ENCODE measurements at regions not wholly inside any gene's neighbourhood (a gene's known extent, or its start where the extent isn't known, plus 50 kb on each side); places are given as distances from the start of the nearest gene placed in this dataset.

DNA sequence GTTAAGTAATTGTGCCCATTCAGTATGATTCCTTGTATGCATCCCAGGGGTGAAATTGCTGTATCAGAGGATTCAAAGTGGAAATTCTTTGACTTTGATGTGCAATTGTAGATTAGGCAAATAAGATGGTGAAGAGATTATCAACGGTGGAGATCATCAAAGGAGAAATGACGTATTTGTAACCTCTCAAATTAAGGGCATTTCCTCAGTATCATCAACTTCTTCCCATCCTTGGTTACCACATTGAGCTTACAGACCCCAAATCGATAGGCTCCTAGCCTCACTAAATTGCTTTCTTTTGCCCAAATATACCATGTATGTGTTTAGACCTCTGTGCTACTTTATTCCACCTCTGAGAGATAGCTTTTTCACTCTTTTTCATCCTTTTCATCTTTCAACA lies 213.1 kb upstream of the ZFP64 start:
- H3K9me3 Mint-ChIP-seq (ENCODE audit: low read depth), result peaks cover 5% of the 10 kb centered on the region
- H3K4me3 Mint-ChIP-seq, result peak overlapping the region; percentile 20
- H3K27ac Mint-ChIP-seq, result peak overlapping the region; percentile 85
- H3K27me3 Mint-ChIP-seq, result no peaks in the 10 kb centered on the region
- H3K36me3 Mint-ChIP-seq, result peaks cover 6% of the 10 kb centered on the region
- peaks cover 78% of the 10 kb centered on the region for H3K4me1 Mint-ChIP-seq (ENCODE audit: low read depth)

DNA sequence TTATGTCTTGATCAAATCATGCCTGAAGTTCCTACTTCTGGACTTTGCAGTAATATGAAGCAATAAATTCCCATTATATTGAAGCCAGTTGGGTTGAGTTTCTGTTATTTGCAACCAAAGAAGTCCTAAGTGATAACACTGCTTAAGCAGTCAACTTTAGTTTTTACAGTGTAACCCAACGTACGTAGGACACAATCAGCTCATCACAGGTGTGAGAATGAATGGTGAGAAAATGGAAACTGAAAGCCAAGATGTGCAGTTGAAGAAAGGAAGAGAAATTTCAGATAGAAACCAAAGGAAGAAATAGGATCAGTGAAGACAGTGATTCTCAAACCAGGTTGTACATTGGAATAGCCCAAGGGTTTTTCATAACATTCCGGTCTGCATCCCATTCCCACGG lies 211.4 kb upstream of the ZFP64 start:
- H3K27me3 Mint-ChIP-seq, result no peaks in the 10 kb centered on the region
- H3K4me3 Mint-ChIP-seq, result peak overlapping the region; percentile 8
- peaks cover 5% of the 10 kb centered on the region for H3K9me3 Mint-ChIP-seq (ENCODE audit: low read depth)
- peaks cover 74% of the 10 kb centered on the region for H3K4me1 Mint-ChIP-seq (ENCODE audit: low read depth)
- H3K36me3 Mint-ChIP-seq, result peaks cover 4% of the 10 kb centered on the region
- H3K27ac Mint-ChIP-seq, result peak overlapping the region; percentile 4

DNA sequence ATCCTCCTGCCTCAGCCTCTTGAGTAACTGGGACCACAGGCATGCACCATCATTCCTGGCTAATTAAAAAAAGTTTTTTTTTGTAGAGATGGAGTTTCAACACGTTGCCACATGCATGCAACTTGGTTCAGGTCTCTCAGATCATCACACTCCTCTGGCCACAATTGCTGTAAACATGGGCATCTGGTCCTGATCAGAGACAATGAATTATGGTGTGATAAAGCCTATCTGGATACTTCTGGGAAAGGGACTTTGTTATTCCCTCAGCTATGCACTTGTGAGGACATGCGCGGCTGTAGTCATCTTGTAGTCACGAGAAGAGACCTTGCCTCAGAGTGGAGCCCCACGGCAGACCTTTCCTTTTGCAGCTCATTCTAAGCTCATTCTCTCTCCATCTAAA lies 210.9 kb upstream of the ZFP64 start:
- H3K4me3 Mint-ChIP-seq, result no peak overlapping the region
- H3K36me3 Mint-ChIP-seq, result peaks cover 4% of the 10 kb centered on the region

DNA sequence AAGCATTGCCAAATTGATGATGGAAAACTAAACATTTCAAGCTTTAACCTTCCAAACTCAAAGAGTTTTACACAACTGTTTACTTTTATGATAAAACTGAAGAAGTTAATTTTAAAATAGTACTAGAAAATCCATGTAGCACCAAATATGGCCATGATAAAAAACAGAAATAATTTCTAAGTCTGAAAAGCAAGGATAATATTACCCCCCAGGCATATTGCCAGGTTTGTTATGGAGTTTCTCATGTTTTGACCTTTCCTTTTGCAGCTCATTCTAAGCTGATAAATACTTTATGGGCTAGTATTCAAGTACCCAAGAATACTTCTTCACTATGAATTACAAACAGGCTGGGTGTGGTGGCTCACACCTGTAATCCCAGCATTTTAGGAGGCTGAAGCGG lies 209.9 kb upstream of the ZFP64 start:
- Mint-ChIP-seq H3K4me1 (ENCODE audit: low read depth) (peaks cover 61% of the 10 kb centered on the region), H3K27ac (no peak overlapping the region)

More for the DNA sequence above, 210.9 kb upstream of the ZFP64 start:
- H3K27me3 Mint-ChIP-seq, result no peaks in the 10 kb centered on the region
- H3K9me3 Mint-ChIP-seq (ENCODE audit: low read depth), result peaks cover 5% of the 10 kb centered on the region
- no peak overlapping the region for H3K27ac Mint-ChIP-seq
- peaks cover 72% of the 10 kb centered on the region for H3K4me1 Mint-ChIP-seq (ENCODE audit: low read depth)

DNA sequence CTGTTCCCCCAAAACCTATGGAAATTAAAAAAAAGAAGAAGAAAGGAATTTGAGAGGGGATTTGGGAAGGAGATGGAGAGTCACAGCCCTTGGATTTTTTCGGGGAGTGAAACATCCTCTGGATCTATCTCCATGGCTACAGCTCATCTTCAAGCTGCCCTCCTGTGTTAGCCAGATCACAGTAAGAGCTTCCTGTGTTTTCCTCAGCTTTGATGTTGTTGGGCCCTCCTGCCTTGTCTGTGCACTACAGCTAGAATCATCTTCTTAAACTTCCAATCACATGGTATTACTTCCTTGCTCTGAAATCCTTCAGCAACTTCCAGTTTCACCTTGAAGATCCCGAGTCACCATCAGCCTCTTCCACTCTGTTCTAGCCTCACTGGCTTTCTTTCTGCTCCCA lies 207.8 kb upstream of the ZFP64 start:
- H3K36me3 Mint-ChIP-seq, result peaks cover 4% of the 10 kb centered on the region
- H3K27me3 Mint-ChIP-seq, result no peaks in the 10 kb centered on the region
- peaks cover 40% of the 10 kb centered on the region for H3K4me1 Mint-ChIP-seq (ENCODE audit: low read depth)
- H3K27ac Mint-ChIP-seq, result no peak overlapping the region
- no peak overlapping the region for H3K4me3 Mint-ChIP-seq
- H3K9me3 Mint-ChIP-seq (ENCODE audit: low read depth), result no peaks in the 10 kb centered on the region

More for the DNA sequence above, 209.9 kb upstream of the ZFP64 start:
- H3K27me3 Mint-ChIP-seq, result no peaks in the 10 kb centered on the region
- no peaks in the 10 kb centered on the region for H3K9me3 Mint-ChIP-seq (ENCODE audit: low read depth)
- peaks cover 4% of the 10 kb centered on the region for H3K36me3 Mint-ChIP-seq
- no peak overlapping the region for H3K4me3 Mint-ChIP-seq

DNA sequence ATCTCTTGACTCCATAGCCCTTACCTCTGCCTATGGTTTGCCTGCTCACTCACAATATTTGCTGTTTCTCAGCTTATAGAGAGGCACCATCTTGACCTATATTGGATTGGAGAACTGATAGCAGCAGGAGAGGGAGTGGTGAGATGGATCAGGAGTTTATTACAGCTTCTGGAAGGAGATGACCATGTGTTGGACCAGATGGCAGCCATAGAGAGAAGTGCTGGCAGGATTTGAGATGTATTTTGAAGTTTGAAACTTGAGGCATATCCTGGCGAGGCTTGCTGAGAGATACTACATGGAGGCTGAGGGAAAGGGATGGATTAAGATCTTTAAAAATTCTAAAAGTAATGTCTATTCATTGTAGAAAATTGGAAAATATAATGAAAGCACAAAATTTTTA lies 198.0 kb upstream of the ZFP64 start:
- H3K27me3 Mint-ChIP-seq, result no peaks in the 10 kb centered on the region
- no peaks in the 10 kb centered on the region for H3K4me1 Mint-ChIP-seq (ENCODE audit: low read depth)
- H3K27ac Mint-ChIP-seq, result no peak overlapping the region
- H3K36me3 Mint-ChIP-seq, result no peaks in the 10 kb centered on the region
- H3K4me3 Mint-ChIP-seq, result no peak overlapping the region
- H3K9me3 Mint-ChIP-seq (ENCODE audit: low read depth), result no peaks in the 10 kb centered on the region

DNA sequence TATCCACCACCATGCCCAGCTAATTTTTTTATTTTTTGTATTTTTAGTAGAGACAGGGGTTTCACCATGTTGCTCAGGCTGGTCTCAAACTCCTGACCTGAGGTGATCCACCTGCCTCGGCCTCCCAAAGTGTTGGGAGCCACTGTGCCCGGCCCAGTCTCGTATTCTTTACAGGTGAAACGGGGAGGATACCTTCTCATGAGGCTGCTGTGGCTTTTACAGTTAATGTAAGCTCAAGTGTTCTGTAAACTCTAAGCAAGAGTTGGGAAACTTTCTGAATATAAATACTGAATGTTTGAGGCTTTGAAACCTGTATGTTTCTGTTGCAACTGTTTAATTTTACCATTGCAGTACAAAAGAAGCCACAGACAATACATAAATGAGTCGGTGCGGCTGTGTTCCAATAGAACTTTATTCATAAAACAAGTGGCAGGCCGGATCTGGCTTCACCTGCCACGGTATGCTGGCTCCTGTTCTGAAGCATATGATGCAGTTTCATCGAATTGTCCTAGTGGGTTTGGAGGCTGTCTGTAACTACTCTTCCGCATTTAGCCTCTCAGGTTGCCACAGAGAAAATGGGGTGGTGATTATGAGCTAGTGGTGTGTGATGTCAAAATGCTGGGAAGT lies 192.5 kb upstream of the ZFP64 start:
- Mint-ChIP-seq H3K9me3 (ENCODE audit: low read depth) (peaks cover 3% of the 10 kb centered on the region), H3K4me3 (no peak overlapping the region), H3K4me1 (ENCODE audit: low read depth) (peaks cover 19% of the 10 kb centered on the region), H3K36me3 (peaks cover 6% of the 10 kb centered on the region), H3K27me3 (no peaks in the 10 kb centered on the region), H3K27ac (no peak overlapping the region)

DNA sequence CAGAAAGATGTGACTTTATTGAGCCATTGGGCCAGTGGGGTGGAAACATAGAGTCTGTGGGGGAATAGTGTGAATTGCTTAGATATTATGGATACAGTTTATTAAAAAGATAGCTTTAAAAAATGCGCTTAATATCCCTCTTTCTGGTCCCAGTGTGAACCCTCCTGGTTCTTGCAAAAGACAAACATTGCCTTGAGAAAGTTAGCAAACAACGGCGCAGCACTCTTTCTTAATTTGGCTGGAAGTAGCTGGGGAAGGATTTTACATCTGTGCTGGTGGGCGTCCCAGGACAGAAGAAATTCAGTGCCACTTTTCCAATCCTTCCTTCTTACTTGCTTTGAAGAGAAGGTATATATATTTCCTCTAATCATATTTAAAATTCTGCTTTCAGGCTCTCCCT lies 191.4 kb upstream of the ZFP64 start:
- Mint-ChIP-seq H3K4me1 (ENCODE audit: low read depth) (peaks cover 19% of the 10 kb centered on the region), H3K9me3 (ENCODE audit: low read depth) (peaks cover 3% of the 10 kb centered on the region), H3K36me3 (peaks cover 6% of the 10 kb centered on the region), H3K27me3 (no peaks in the 10 kb centered on the region), H3K27ac (peak overlapping the region; percentile 28), H3K4me3 (no peak overlapping the region)

DNA sequence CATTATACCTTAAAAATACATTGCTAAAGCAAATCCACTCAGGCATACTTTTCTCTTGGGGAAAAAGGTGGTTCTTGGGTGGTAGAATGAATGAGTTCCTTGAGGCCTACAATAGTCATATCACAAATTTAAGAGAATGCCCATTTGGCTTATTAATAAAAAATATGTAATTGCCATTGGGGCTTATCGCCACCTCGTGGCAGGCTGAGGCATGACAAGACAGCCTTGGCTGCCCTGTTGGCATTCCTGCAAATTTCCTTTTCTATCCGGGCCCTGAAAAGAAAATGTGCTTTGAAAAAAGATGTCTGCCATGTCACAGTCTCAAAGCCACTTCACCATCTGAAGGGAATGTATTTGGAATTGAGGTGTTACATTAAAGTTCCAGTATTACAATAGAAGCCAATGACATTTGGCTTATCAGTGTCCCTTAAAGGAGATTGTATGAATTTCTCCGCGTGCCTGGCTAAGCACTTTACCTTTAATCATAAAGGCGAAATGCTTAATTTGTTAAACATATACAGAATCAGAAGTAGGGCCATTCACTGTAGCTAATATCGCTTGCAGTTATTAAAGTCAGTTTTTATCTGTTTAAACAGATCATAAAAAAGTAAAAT lies 188.3 kb upstream of the ZFP64 start:
- Mint-ChIP-seq H3K4me1 (ENCODE audit: low read depth) (peaks cover 19% of the 10 kb centered on the region), H3K4me3 (no peak overlapping the region), H3K9me3 (ENCODE audit: low read depth) (peaks cover 6% of the 10 kb centered on the region), H3K27ac (no peak overlapping the region), H3K36me3 (peaks cover 7% of the 10 kb centered on the region), H3K27me3 (no peaks in the 10 kb centered on the region)

DNA sequence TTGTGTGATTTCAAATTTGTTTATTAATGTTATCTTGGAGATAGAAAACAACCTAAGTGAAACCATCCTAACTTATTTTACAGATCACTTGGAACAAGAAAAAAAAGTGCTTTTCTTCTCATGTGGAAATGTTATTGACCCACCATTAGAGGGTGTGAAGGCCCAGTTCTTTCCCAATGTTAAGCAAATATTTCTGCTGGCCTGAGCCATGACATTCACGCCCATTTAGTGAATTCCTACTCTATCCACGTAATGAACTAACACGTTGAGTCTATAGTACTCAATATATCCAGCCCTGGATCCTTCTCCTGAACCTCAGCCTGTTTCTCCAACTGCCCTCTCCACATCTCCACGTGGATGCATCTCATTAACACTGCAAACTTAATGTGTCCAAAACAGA lies 180.6 kb upstream of the ZFP64 start:
- H3K27me3 Mint-ChIP-seq, result no peaks in the 10 kb centered on the region
- no peaks in the 10 kb centered on the region for H3K4me1 Mint-ChIP-seq (ENCODE audit: low read depth)
- H3K36me3 Mint-ChIP-seq, result peaks cover 2% of the 10 kb centered on the region
- no peak overlapping the region for H3K27ac Mint-ChIP-seq
- peaks cover 3% of the 10 kb centered on the region for H3K9me3 Mint-ChIP-seq (ENCODE audit: low read depth)
- H3K4me3 Mint-ChIP-seq, result no peak overlapping the region

DNA sequence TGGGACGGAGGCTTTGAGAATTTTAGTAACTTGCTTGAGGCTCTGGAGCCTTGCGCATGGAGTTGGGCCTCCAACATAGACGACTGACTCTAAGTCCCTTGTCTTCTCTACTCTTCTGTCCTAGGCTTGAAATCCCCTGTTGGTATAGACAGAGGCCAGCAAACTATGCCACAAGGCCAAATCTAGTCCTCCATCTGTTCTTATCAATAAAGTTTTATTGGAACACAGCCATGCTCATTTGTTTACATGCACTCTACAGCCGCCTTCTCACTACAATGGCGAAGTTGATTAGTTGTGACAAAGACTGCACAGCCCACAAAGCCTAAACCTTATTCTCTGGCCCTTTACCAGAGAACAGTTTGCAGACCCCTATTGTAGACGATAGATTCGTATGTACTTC lies 174.1 kb upstream of the ZFP64 start:
- H3K36me3 Mint-ChIP-seq, result peaks cover 2% of the 10 kb centered on the region
- H3K27ac Mint-ChIP-seq, result no peak overlapping the region
- H3K9me3 Mint-ChIP-seq (ENCODE audit: low read depth), result no peaks in the 10 kb centered on the region
- H3K4me3 Mint-ChIP-seq, result no peak overlapping the region
- peaks cover 8% of the 10 kb centered on the region for H3K4me1 Mint-ChIP-seq (ENCODE audit: low read depth)
- H3K27me3 Mint-ChIP-seq, result peaks cover under 1% of the 10 kb centered on the region

DNA sequence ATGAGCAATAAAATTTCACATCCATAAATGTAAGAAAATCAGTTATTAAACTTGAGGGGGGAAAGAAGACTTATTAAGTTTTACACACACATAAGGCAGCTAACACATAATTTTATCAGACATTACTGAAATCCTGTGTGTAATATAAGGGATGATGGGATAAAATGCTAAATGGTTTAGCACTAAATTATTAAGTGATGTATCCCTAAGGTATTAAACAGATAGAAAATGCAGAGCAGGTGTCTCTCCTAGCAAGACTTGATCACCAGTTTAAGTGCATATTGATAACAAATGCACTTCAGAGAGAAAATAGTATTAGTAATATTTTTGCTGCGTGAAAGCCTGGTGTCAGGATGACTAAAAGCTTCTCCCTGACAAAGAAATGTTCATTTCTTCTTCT lies 172.8 kb upstream of the ZFP64 start:
- Mint-ChIP-seq H3K4me1 (ENCODE audit: low read depth) (peaks cover 8% of the 10 kb centered on the region), H3K9me3 (ENCODE audit: low read depth) (no peaks in the 10 kb centered on the region), H3K27ac (no peak overlapping the region), H3K36me3 (peaks cover 2% of the 10 kb centered on the region), H3K4me3 (no peak overlapping the region), H3K27me3 (peaks cover 3% of the 10 kb centered on the region)

DNA sequence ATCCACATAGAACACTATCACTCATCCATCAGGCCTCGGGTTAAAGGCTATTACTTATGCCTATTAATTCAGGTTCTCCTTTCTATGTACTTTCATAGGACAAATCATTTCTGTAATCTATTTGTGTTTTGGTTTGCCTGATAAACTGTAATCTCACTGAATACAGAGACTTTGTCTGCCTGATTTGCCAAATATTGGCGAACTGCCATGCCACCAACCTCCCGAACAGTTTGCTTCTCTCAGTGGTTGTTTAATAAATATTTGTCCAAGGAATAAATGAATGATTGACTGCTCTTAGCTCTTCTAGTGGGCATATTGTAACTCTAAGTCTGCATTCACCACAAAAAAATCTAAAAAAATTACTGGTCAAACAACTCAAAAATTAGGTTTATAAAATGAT lies 170.1 kb upstream of the ZFP64 start:
- H3K4me3 Mint-ChIP-seq, result no peak overlapping the region
- H3K27ac Mint-ChIP-seq, result no peak overlapping the region
- peaks cover 8% of the 10 kb centered on the region for H3K4me1 Mint-ChIP-seq (ENCODE audit: low read depth)
- H3K36me3 Mint-ChIP-seq, result peaks cover 5% of the 10 kb centered on the region
- H3K27me3 Mint-ChIP-seq, result peaks cover 3% of the 10 kb centered on the region
- H3K9me3 Mint-ChIP-seq (ENCODE audit: low read depth), result no peaks in the 10 kb centered on the region

DNA sequence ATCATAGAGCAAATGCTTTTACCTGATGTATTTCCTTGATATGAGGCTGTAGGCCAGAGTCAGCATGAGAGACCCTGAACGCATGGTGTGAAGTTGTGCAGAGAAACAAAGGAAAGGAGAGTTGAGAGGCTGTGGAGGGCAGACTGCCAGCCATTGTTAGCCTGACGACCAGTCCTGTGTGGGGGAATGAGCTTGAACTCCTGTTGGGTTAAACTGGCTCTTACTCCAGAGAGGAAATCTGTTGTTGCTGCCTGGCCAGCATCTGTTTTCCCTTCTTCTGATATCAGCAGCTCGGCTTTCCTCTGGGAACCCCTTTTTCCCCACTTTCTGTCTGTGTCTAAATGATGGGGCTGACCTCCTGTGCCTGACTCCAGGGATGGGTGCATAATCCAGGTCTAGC lies 158.2 kb upstream of the ZFP64 start:
- no peak overlapping the region for H3K4me3 Mint-ChIP-seq
- peaks cover 7% of the 10 kb centered on the region for H3K4me1 Mint-ChIP-seq (ENCODE audit: low read depth)
- H3K9me3 Mint-ChIP-seq (ENCODE audit: low read depth), result peaks cover 4% of the 10 kb centered on the region
- H3K27ac Mint-ChIP-seq, result no peak overlapping the region
- H3K27me3 Mint-ChIP-seq, result no peaks in the 10 kb centered on the region
- peaks cover 2% of the 10 kb centered on the region for H3K36me3 Mint-ChIP-seq

DNA sequence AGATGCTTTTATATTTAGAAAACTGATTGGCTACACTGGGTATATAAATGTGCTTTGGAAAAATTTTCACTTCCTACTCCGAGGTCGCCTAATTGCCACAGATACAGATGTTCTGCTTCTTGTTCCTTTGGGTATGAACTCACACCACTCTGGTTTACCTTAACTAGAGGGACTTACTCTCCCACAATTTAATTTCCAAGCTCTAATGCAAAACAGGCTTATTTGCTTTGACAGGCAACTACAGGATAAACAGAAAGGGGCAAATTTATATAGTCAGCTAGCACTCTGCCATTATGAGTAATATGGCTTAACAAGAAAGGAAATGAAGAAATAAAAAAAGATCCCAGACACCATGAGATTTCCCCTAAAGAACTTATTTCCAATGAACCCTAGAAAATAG lies 156.9 kb upstream of the ZFP64 start:
- Mint-ChIP-seq H3K27me3 (no peaks in the 10 kb centered on the region), H3K4me1 (ENCODE audit: low read depth) (peaks cover 7% of the 10 kb centered on the region), H3K36me3 (no peaks in the 10 kb centered on the region), H3K4me3 (no peak overlapping the region), H3K27ac (no peak overlapping the region), H3K9me3 (ENCODE audit: low read depth) (peaks cover 4% of the 10 kb centered on the region)

DNA sequence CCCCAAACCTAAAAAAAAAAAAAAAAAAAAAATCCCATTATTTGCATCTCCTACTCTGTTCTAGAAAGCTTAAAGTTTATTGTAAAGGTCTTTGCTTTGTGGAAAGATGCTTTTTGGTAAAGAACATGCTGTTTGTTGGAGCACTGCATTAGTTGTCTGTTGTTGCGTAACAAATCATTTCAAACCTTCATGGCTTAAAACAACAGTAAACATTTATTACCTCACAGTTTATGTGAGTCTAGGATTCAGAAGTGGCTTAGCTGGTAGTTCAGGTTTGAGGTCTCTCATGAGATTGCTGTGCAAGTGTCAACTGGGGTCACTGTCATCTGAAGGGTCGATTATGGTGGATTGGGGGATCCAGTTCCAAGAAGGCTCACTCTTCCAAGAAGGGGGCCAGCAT lies 155.2 kb upstream of the ZFP64 start:
- peaks cover 4% of the 10 kb centered on the region for H3K9me3 Mint-ChIP-seq (ENCODE audit: low read depth)
- peaks cover 2% of the 10 kb centered on the region for H3K27me3 Mint-ChIP-seq

More for the DNA sequence above, 155.2 kb upstream of the ZFP64 start:
- peaks cover 7% of the 10 kb centered on the region for H3K4me1 Mint-ChIP-seq (ENCODE audit: low read depth)
- H3K36me3 Mint-ChIP-seq, result no peaks in the 10 kb centered on the region
- no peak overlapping the region for H3K4me3 Mint-ChIP-seq
- H3K27ac Mint-ChIP-seq, result no peak overlapping the region
